Gastroesophageal sphincter (tissue), 4 donors: ENCODE measurements at regions not wholly inside any gene's neighbourhood (a gene's known extent, or its start where the extent isn't known, plus 50 kb on each side); places are given as distances from the start of the nearest gene placed in this dataset.

ENCODE experiments used
- ATAC-seq: fragments of 150-250 bp; one replicate; pipeline ENCODE4 v1.9.1; 2016; ENCODE audit warnings: mild to moderate bottlenecking, moderate library complexity
- H3K27ac ChIP-seq, 4 donors: fragments of 200-600 bp; sonication (generic) in 3 of 4; 1 replicate in 3 of 4; 2 replicates in 1 of 4; pipeline ENCODE4 v1.5.1; 2016 to 2019
- H3K27me3 ChIP-seq: fragments of 200-600 bp; sonication (generic); one replicate; pipeline ENCODE4 v1.5.1; 2019
- H3K36me3 ChIP-seq, 2 donors: fragments of 200-600 bp; sonication (generic); one replicate each; pipeline ENCODE4 v1.5.1; 2019; ENCODE audit warnings: control low read depth in 1 of 2
- H3K4me1 ChIP-seq, 3 donors: fragments of 200-600 bp; sonication (generic); 1 replicate in 2 of 3; 2 replicates in 1 of 3; pipeline ENCODE4 v1.5.1; 2016 to 2019; ENCODE audit warnings: control low read depth in 2 of 3
- H3K4me3 ChIP-seq, 2 donors: fragments of 200-600 bp; sonication (generic); one replicate each; pipeline ENCODE4 v1.5.1; 2019; ENCODE audit warnings: mild to moderate bottlenecking in 1 of 2, moderate library complexity in 1 of 2
- H3K9me3 ChIP-seq, 3 donors: fragments of 200-600 bp; sonication (generic); one replicate each; pipeline ENCODE4 v1.5.1; 2017 to 2019; ENCODE audit warnings: control low read depth in 2 of 3
- CTCF ChIP-seq, 4 experiments: fragments of 200-600 bp in 2 of 4; fragments of 450-650 bp in 2 of 4; sonication (generic) in 1 of 4; IDR thresholded peaks; one replicate each; pipeline ENCODE4 v1.5.1; 2017 to 2019; ENCODE audit warnings: antibody characterized with exemption in 4 of 4, mild to moderate bottlenecking in 2 of 4, moderate library complexity in 2 of 4
- EP300 ChIP-seq: sonication (generic); formaldehyde crosslinking; IDR thresholded peaks from one replicate; pipeline ENCODE4 v1.6.1; 2017; ENCODE audit warnings: antibody characterized with exemption, mild to moderate bottlenecking
- POLR2A ChIP-seq, 2 donors: fragments of 450-650 bp; IDR thresholded peaks; one replicate each; pipeline ENCODE4 v1.6.1; 2017; ENCODE audit warnings: antibody characterized with exemption in 2 of 2, mild to moderate bottlenecking in 2 of 2, moderate library complexity in 1 of 2
- POLR2AphosphoS5 ChIP-seq: sonication (generic); formaldehyde crosslinking; IDR thresholded peaks from one replicate; pipeline ENCODE4 v1.6.1; 2017; ENCODE audit warnings: antibody characterized with exemption
- WGBS, 2 donors: methylation state at CpG; one replicate each; pipeline ENCODE4 v1.1.5; 2018; ENCODE audit warnings: low coverage in 1 of 2; 5-methylcytosine and 5-hydroxymethylcytosine counted together

- no peaks in the 10 kb centered on the region for H3K4me1 ChIP-seq
- 35 to 80% methylated on average over 1 to 2 of the region's 2 CpGs for WGBS, 2 donors
- no peak overlapping the region for H3K4me3 ChIP-seq
- peaks cover 0 to 3% (median 0%) of the 10 kb centered on the region in 3 donors for H3K9me3 ChIP-seq
- ATAC-seq: no peak
- no peaks in the 10 kb centered on the region for H3K36me3 ChIP-seq
- TF ChIP-seq EP300 (no peak), CTCF (IDR thresholded peaks at IDR 0.05) (no peak), POLR2AphosphoS5 (no peak), POLR2A (IDR thresholded peaks at IDR 0.05) (no peak)
- no peak overlapping the region for H3K27ac ChIP-seq
- peaks cover 20% of the 10 kb centered on the region for H3K27me3 ChIP-seq
Measured at GRCh38 chr1:166470441-166470840, 303.6 kb upstream of the FAM78B start.

- no peak for ATAC-seq
- TF ChIP-seq POLR2AphosphoS5: no peak
- no peak for TF ChIP-seq EP300
- TF ChIP-seq POLR2A (IDR thresholded peaks at IDR 0.05): no peak
- no peak for TF ChIP-seq CTCF (IDR thresholded peaks at IDR 0.05)
- H3K4me1 ChIP-seq: no peaks in the 10 kb centered on the region
- H3K27ac ChIP-seq: no peak overlapping the region
- no peaks in the 10 kb centered on the region for H3K9me3 ChIP-seq
- 49 to 69% methylated on average over 7 to 9 of the region's 9 CpGs for WGBS, 2 donors
- no peak overlapping the region for H3K4me3 ChIP-seq
- peaks cover 20% of the 10 kb centered on the region for H3K27me3 ChIP-seq
- H3K36me3 ChIP-seq: no peaks in the 10 kb centered on the region
Measured at GRCh38 chr1:166471359-166471758, 304.6 kb upstream of the FAM78B start.

GRCh38 chr1:166479052-166479631 lies 312.3 kb upstream of the FAM78B start:
- no peak for ATAC-seq
- WGBS, 2 donors: 41 to 45% methylated on average over 2 of the region's 2 CpGs
- H3K9me3 ChIP-seq: no peaks in the 10 kb centered on the region
- no peak overlapping the region for H3K27ac ChIP-seq
- H3K4me1 ChIP-seq: no peaks in the 10 kb centered on the region
- no peak overlapping the region for H3K4me3 ChIP-seq
- TF ChIP-seq CTCF (IDR thresholded peaks at IDR 0.05) (peak; percentile 52 to 78 (median 64)), POLR2A (IDR thresholded peaks at IDR 0.05) (no peak)
- H3K27me3 ChIP-seq: peaks cover 5% of the 10 kb centered on the region
- H3K36me3 ChIP-seq: no peaks in the 10 kb centered on the region

- H3K36me3 ChIP-seq: no peaks in the 10 kb centered on the region
- ATAC-seq: no peak
- no peaks in the 10 kb centered on the region for H3K27me3 ChIP-seq
- H3K4me3 ChIP-seq: no peak overlapping the region
- TF ChIP-seq POLR2A (IDR thresholded peaks at IDR 0.05): no peak
- no peaks in the 10 kb centered on the region for H3K9me3 ChIP-seq
- no peaks in the 10 kb centered on the region for H3K4me1 ChIP-seq
- no peak overlapping the region for H3K27ac ChIP-seq
Measured at GRCh38 chr1:166484471-166484870, 317.7 kb upstream of the FAM78B start.

- H3K4me1 ChIP-seq: no peaks in the 10 kb centered on the region
- H3K4me3 ChIP-seq: no peak overlapping the region
- 62 to 69% methylated on average over 4 to 6 of the region's 6 CpGs for WGBS, 2 donors
- no peak for ATAC-seq
- no peaks in the 10 kb centered on the region for H3K27me3 ChIP-seq
- TF ChIP-seq POLR2AphosphoS5 (no peak), EP300 (no peak), POLR2A (IDR thresholded peaks at IDR 0.05) (no peak), CTCF (IDR thresholded peaks at IDR 0.05) (no peak)
- no peaks in the 10 kb centered on the region for H3K36me3 ChIP-seq
- H3K9me3 ChIP-seq: no peaks in the 10 kb centered on the region
- no peak overlapping the region for H3K27ac ChIP-seq
Measured at GRCh38 chr1:166484871-166485270, 318.1 kb upstream of the FAM78B start.
